NCI-H1694 (cell line): ENCODE measurements at regions not wholly inside any gene's neighbourhood (a gene's known extent, or its start where the extent isn't known, plus 50 kb on each side); places are given as distances from the start of the nearest gene placed in this dataset.
A peak's percentile ranks its signal among the peaks of the same experiment; 100 is the strongest.

Experiments used
- DNase-seq: peaks from one replicate; lab custom pipeline; 2025; lab: John Stamatoyannopoulos, UW

DNA sequence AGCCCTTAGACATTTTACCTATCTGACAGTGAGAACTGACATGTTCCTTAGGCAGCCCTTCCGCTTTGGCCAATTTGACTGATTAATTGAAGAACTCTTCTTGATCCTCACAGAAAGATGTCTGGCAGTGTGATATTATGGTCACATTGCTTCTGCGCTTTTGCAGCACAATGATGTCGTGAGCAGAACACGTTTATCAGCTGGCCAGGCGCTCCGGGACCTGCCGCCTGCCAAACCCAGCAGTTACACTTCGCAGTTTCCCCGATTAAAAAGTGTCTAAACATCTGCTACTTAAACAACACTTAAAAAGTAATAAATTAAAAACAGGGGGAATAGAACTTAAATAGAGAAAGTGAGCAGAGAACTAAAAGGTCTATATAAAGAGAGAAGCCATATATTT is 103.5 kb upstream of the ETS2 start:
- no peak for DNase-seq

DNA sequence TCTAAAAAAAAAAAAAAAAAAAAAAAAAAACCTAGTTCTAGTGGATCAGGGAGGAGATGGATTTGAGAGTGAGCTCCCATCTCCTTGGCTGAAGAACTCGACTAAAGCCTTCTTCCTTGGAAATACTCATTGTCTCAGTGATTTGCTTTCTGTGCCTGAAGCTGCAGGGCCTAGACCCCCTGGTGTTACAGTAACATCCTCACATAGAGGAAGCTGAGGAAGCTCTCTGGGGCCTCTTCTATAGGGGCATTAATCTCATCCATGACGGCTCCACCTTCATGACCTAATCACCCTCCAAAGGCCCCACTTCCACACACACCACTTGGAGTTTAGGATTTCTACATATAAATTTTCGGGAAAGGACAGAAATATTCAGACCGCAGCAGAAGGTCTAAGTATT is 95.9 kb upstream of the ETS2 start:
- no peak for DNase-seq

DNA sequence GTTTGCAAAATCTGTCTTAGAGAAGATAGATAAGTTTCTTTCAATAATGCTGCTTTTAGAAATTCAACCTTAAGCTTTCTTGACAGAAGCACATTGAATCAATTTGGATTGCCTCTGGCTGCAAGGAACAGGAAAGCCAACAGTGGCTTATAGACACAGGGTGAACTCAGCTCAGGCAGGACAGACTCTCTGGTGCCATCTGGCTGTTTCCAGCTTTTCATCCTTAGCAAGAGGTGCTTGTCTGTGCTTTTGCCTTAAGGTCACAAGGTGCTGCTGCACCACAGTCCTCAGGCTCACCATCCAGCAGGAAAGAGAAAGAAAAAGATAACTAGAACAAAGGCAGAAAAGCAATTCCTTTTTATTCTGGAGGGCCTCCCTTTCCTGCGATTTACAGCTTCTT is 93.7 kb upstream of the ETS2 start:
- DNase-seq = peak; percentile 1

DNA sequence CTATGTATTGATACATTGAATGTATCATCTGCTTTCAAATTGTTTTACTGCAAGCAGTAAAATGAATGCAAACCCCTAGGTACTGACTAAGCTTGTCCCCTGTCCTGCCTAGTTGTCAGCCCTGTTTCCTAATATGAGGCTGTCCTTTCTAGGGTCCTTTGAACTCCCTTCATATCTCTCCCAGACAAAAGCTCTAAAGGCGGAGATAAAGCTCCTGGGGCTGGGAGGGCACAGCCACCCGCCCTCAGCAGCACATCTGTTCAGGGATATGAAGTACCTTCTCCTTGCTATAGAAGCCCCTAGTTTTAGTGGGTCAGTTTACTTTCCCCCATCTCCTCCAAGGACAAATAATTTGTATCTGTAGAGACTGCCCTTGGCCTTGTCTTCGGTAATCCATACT is 93.1 kb upstream of the ETS2 start:
- DNase-seq = no peak

DNA sequence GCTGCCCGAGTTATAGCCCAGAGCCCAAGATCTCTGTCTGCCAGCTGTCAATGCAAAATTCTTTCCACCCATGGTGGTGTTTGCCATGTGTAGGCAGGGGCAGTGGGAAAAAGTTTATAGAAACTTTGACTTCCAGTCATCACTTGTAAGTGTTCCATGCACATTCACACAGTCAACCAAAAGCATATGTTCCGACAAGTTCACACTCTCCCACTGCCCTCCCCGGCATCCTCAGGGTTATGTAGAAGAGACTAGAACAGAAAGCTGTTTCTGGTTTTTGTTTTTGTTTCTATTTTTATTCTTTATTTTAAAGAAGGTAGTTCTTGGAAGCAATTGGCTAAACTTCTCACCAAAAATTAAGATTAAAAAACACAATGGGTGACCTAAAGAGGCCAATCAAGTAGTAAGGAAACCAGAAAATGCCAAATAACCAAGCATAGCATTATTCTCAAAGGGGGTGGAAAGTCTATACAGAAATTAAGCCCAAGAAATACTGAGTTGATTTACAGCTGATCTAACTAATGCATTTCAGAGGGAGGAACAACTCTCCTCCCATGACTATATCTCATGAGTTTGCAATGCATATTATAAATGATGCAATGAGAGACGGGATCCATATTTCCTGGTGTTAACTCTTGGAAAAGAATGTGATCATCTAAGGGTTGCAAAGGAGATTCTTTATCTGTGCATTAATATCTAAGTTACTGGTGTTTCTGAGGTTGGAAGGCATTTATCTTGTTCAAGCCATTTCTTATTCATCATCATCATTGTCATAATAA is 91.5 kb upstream of the ETS2 start:
- DNase-seq = no peak

DNA sequence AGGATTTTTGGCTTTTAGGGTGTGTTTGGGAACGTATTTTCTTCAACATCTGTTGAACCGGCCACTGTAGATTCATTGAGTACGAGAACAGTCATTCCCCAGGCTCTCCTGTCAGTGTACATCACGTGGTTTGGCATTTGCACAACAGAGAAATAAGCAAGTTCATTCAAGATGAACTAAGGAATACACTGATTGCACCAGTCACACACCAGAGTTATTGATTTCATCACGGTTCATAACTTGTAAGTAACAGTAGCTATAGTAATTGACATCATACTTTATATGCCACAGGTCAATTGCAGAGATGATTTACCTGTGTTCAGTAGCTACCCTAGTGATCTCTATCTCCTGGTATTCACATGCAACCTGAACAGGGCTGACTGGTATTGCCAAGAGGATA is 90.7 kb upstream of the ETS2 start:
- DNase-seq = no peak

DNA sequence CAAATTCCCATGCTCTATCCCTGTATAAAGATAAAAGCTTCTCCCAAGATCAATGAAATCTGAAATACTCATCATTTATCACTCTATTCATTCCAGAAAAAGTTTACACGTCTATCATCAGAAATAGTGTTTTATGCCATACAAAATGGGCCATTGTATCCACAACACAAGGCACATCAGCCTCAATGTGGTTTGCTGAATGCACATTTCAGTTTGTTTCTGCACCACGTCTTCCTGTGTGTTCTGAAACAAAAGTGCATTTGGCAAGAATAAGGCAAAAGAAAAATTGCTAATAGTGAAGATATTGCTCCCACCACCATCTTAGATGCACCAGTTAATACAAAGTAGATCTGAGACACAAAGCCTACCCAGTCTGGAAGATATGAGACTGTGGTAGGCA is 89.6 kb upstream of the ETS2 start:
- DNase-seq = no peak

DNA sequence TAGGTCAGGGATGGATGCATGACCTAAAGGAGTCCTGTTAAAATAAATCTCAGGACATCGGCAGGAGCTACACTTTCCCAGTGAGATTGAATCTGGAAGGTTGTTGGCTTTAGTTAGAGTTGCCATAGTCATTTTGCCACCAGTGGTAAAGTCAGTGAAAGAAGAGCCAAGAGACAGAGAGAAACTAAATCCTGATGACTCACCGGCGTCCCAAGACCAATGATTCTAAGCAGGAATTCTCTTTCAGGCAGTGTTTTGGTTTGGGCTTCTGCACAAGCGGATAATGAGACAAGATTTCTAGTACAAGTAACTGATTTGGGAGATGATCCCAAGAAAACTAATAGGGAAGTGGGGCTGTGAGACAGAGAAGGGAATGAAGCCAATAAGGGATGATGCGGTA is 88.8 kb upstream of the ETS2 start:
- DNase-seq = no peak

DNA sequence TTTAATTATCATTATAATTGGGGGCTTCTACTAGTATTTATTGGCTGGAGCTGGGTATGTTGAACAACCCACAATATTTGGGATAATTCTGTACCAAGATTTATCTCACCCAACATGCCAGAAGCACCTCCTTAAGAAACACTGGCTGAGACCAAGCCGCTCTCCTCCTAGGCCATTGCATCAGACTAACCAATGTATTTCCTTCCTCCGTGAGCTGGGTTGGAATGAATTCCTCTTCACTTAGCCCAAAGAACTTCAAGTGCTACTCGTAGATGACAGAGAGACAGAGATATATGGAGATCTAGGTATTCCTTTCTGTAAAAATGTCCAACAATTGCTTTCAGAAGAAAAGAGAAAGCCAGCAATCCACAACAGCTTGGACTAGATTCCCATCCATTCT is 87.2 kb upstream of the ETS2 start:
- no peak for DNase-seq

DNA sequence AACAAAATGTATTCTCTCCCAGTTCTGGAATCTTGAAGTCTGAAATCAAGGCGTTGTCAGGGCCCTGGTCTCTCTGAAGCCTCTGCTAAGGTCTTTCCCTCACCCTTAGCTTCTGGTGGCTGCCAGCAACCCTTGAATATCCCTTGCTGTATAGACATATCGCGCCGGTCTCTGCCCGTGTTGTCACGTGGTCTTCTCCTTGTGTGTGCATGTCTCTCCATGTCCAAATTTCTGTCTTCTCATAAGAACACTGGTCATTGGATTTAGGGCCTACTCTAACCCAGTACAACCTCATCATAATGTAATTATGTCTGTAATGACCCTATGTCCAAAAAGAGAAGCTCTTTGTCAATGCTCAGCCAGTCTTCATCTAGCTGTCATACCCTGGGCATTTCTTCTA is 85.7 kb upstream of the ETS2 start:
- DNase-seq = no peak

DNA sequence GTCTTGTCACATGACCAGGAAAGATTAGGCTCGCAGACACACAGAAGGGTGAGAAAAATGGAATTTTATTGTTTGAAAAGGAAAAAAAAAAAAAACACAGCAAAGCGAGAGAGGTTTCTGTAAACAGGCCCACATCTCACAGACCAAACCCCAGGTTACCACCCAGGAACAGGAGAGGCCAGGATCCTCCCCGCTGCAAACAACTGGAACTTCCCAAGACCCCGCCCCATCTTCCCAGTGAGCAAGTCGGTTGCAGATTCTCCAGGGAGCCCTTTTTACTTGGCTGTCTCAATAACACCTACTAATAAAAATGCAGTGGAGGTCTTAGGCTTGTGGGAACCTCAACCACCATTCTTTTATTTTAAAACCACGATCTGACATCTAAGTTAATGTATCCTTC is 84.7 kb upstream of the ETS2 start:
- no peak for DNase-seq

DNA sequence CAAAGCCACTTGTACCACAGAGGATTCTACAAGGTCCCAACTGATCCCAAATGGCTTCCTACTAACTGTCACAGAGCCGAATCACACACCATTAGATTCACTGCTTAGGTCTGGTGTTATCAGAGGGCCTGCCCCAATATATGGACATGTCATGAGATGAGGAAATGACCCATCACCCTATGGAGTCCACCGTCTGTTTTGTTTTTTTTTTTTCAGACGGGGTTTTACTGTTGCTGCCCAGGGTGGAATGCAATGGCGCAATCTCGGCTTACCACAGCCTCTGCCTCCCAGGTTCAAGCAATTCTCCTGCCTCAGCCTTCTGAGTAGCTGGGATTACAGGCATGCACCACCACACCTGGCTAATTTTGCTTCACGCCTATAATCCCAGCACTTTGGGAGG is 83.8 kb upstream of the ETS2 start:
- DNase-seq = no peak

DNA sequence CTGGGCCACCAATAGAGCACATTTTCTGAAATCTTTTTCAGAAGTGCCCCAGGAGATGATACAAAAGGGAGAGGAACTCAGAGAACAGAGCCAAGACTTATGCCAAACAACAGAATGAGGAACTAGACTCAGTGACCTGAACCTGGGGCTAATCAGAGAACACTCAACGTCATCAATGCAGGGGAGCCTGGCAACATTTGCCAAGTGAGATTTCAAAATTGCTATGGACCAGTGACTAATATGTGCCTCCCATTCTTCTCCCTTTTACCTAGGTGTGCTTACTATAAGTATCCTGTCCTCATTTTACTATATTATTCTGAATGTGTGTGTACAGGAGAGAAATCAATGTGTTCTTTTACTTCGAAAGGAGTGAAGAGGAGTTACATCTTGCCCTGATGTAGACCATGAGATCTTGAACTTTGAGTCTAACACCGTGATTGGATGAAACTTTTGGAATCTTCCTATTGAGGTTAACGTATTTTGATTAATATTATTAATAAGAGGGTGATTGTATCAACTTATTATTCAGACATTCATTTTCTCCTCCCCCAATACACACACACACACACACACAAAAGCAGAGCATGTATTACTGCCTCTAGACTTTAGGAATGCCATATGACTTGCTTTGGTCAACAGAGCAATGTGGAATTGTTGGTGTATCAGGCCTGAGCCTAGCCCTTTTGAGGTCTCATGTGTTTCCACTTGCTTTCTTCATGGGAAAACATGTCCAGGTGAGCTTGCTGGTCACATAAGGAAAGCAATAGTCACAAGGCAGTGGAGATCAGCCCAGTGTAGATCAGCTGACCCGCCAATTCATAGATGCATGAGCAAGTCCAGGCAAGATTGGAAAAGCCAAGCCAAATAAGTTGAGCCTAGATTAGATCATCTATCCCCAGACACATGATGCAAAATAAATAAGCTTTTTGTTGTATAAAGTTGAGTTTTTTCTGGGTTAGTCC is 80.3 kb upstream of the ETS2 start:
- DNase-seq = no peak

DNA sequence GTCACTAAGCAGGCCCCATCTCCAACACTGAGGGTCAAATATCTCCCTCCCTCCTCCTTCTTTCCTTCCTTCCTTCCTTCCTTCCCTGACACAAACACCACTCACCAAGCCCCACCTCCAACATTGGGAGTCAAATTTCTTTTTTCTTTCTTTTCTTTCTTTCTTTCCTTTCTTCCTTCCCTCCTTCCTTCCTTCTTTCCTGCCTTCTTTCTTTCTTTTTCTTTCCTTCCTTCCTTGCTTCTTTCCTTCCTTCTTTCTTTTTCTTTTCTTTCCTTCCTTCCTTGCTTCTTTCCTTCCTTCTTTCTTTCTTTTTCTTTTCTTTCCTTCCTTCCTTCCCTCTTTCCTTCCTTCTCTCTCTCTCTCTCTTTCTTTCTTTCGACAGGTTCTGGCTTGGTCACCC is 79.2 kb upstream of the ETS2 start:
- no peak for DNase-seq

DNA sequence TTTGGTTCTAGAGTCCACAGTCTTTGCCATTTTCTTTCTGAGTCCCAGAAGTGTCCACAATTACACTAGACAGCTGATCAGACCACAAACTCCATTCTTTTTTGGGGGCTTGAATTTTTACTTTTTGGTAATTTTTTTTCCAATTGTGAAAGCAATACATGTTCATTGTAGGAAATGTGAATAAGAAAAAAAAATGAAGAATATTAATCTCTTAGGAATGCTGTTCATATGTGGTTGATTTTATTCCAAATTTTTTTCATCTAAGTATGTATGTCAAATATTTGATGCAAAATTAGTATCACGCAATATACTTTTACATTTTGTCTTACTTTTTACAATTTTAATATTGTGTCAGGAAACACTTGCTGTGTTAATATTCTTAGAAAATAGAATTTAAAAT is 76.4 kb upstream of the ETS2 start:
- no peak for DNase-seq

DNA sequence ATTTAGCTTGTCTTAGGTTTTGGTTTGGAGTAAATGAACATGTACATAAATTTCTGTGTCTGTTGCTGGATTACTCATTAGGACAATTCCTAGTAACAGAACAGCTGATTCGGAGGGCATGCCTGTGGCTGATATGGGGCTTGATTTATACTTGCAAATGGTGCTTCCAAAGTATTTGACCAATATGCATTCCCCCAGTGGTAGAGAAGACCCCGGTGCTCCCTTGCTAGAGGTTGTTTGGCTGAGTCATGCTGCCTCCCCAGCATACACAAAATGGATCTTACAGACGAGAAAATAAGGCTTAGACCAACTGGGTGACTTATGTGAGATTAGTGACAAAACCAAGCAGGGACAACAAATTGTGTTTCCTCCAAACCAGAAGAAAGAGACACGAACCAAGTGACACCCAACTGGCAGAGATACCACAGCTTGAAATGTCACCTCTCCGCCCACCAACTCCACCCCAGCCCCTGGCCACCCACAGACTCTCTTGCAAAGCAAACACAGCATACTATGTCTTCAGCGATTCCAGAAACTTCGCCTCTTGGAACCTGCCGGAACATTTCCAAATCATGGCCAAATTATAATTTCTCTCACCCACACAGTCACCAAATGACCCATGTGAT is 75.9 kb upstream of the ETS2 start:
- no peak for DNase-seq

DNA sequence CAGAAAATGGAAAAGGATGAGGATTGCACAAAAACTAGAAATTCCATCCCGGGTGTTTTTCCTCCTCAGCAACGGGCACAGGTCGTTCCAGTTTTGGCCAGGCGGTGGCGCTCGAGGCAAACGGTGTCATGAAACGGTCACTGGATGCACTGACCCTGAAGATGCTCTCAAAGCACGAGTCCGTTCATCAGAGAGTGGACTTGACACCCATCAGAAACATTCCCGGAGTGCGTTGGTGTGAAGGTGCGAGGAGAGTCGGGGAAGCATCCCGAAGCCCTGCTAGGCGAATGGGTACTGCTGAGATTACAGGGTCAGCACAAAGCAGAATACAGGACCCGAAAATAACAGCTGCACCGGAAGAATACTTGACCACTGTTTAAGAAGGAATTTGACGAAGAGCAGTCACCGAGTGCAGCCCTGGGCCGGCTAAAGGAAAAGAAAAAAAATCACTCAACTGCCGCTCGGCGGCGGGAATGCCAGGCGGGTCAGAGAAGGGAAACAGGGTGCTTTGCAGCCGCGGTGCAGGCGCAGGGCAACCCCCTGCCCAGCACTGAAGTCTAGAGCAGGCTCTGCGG is 71.7 kb upstream of the ETS2 start:
- DNase-seq = peak; percentile 29

DNA sequence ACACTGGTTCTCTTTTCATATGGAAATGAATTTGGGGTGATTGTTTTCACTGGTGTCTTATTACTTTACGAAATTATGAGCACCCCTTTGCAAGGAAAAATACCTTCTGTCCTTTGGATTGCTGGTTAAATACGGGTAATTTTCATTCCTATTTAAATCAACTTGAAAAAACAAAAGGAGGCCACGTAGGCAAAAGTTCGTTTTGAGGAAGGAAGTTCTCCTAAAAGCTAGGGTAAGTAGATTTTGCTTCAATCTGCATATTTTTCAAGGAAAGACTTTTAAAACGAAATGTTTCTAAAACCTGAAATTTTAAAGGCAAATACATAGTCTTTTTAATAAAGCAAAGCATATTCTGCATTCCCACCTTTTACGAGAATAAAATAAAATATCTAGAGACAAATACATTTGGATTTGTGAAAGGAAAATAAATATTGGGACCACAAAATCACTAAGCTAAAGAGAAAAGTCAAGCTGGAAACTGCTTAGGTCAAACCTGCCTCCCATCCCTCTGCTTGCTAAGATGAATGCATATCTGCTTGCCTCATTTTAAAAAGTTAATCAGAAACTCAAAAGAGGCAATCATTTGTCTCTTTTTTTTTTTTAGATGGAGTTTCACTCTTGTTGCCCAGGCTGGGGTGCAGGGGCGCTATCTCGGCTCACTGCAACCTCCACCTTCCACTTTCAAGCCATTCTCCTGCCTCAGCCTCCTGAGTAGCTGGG is 70.9 kb upstream of the ETS2 start:
- DNase-seq = no peak

DNA sequence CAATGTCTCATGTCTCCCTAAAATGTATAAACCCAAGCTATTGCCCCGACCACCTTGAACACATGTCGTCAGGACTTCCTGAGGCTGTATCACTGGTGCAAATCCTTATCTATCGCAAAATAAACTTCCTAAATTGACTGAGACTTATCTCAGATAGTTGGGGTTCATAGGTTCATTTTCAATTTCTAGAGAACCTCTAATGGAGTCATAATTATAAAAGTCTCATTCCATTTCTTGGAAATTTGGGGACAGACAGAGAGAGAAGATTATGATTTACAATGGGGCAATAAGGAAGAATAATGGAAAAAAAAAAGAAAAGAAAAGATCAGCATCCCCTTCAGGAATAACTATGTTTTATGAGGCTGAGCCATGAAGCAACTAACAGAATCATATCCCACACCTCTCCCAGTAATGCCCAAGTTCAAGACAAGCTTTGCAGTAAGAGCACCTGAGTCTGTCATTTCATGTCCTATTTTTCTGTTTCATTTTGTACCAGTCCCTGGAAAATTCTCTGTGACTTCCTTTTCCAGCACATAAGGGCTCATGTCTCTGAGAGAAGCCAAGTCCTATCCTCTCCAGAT is 70.0 kb upstream of the ETS2 start:
- no peak for DNase-seq

DNA sequence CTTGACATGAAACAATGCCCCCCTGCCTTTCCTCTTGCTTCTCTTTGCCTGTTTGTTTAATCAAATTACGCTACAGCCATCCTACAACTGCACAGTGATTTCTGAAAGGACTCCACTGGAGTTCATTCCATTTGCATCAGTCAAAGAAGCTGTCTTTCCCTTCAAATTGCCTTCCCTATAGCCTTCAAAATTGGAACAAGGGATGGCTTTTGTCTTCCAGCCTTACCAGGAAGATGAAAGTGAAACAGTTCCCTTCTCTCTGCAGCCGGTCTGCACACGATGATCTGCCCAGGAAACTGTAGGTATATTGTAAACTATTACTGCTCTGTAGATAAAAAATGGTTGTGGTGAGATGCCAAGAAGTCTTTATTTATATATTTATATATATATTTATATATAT is 65.6 kb upstream of the ETS2 start:
- DNase-seq = no peak

DNA sequence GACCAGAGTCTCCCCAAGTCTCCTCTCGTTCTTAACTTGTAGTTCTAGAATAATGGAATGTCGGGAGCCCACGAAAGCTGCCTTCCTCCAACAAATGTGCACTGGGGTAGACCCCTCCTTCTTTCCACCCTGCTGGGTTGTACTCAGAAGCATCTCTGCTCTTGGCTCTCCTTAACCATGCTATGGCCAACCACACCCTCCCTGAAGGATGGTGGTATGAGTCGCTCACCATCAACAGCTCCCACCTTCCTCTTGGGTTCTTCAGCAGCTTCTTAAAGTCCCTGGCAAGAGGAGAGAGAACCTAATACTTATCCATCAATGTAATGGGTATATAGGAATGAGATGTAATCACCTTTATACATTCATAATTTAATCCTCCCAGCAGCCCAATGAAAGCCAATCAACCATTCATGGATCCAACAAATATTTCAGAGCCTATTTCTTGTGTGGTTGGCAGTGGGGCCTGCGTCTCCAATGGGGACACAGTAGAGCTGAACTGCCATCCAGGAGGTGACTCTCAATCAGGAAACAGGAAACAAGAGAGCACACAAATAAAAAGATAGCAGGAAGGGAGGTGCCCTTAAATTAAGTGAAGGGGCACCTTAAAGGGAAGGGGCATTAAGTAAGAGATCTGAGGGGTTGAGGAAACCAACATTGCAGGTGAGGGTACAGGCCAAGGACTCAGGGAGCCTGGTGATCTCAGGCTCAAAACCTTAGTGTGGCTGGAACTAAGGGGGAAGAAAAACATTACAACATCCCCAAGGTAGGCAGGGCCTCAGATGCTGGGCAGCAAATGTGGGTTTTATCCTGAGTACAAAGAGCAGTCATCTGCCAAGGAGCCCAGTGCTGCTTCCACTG is 64.4 kb upstream of the ETS2 start:
- DNase-seq = no peak
